ENCODE measurements at regions not wholly inside any gene's neighbourhood (a gene's known extent, or its start where the extent isn't known, plus 50 kb on each side); places are given as distances from the start of the nearest gene placed in this dataset.
"Not testable (repeated sequence)": the region's sequence is repeated elsewhere in the genome, so short reads cannot be mapped to it uniquely, and the experiment has no call there.

DNA sequence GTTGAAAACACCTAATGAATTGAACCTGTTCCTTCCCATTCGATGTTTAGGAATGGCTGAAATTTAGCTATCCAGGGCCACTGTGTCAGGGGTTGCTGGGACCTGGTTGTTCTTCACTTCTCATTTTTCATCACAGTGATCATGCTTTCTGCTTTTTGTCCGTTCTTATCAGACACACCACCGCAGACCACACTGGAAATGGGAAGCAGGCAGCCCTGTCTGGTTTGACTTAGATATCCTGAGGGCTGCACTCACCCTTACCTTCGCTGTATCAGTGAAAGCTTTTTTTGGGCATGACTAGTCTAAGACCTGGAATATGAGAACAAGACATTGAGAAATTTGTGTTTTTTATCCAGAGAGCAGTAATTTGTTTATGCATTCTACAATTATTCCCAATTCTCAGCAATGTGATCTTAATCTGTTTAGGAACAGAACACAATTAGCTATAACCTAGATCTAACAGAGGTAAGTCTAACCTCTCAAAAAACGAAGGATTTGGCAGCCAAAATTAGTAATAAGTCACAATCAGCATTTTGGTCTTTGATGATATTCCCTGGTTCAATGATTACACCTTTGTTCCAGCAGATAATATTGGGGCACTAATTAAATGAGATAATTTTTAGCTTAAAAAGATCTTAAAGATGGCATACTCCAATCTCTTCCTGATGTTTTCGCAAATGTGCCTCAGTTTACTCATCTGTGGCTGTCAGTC is 126.0 kb upstream of the GOT2 start:
- DNase-seq (ENCODE audit: low spot score), result no peak
- 73% methylated on average over 6 of the region's 6 CpGs for WGBS
- H3K9ac ChIP-seq (ENCODE audit: low read depth in 1 of 2, low read length in 2 of 2), result no peak overlapping the region
- no peak overlapping the region for H3K27ac ChIP-seq (ENCODE audit: low read depth in 1 of 2, low read length in 2 of 2)
- no peaks in the 10 kb centered on the region for H3K27me3 ChIP-seq (ENCODE audit: control insufficient read depth in 4 of 4, insufficient read depth in 4 of 4, low read length in 3 of 4)
- H3K36me3 ChIP-seq (ENCODE audit: control insufficient read depth in 4 of 4, insufficient read depth in 3 of 4, low read depth in 1 of 4, low read length in 3 of 4), result no peaks in the 10 kb centered on the region
- H3K9me3 ChIP-seq (ENCODE audit: control insufficient read depth in 4 of 4, low read length in 3 of 4), result no peaks in the 10 kb centered on the region
- H3K4me1 ChIP-seq (ENCODE audit: control insufficient read depth in 4 of 4, insufficient read depth in 4 of 4, low read length in 3 of 4), result no peaks in the 10 kb centered on the region
- no peak for TF ChIP-seq FOXA1 (IDR thresholded peaks at IDR 0.05)
- TF ChIP-seq, protein P1, sequence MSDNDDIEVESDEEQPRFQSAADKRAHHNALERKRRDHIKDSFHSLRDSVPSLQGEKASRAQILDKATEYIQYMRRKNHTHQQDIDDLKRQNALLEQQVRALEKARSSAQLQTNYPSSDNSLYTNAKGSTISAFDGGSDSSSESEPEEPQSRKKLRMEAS (IDR thresholded peaks at IDR 0.05), result no peak
- no peak for TF ChIP-seq SP1 (IDR thresholded peaks at IDR 0.05)
- no peak for TF ChIP-seq NR2F2 (IDR thresholded peaks at IDR 0.05)
- H3K4me3 ChIP-seq (ENCODE audit: low read depth in 1 of 3, low read length in 3 of 3), result no peak overlapping the region

DNA sequence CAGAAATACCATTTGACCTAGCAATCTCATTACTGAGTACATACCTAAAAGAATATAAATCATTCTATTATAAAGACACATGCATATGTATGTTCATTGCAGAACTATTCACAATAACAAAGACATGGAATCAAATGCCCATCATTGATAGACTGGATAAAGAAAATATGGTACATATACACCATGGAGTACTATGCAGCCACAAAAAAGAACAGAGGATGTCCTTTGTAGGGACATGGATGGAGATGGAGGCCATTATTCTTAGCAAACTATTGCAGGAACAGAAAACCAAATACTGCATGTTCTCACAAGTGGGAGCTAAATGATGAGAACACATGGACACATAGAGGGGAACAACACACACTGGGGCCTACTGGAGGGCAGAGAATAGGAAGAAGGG is 124.5 kb upstream of the GOT2 start:
- not testable (repeated sequence) for H3K36me3 ChIP-seq (ENCODE audit: control insufficient read depth in 4 of 4, insufficient read depth in 3 of 4, low read depth in 1 of 4, low read length in 3 of 4); H3K27ac ChIP-seq (ENCODE audit: low read depth in 1 of 2, low read length in 2 of 2); DNase-seq (ENCODE audit: low spot score); H3K4me3 ChIP-seq (ENCODE audit: low read depth in 1 of 3, low read length in 3 of 3); H3K9ac ChIP-seq (ENCODE audit: low read depth in 1 of 2, low read length in 2 of 2); H3K9me3 ChIP-seq (ENCODE audit: control insufficient read depth in 4 of 4, low read length in 3 of 4); H3K27me3 ChIP-seq (ENCODE audit: control insufficient read depth in 4 of 4, insufficient read depth in 4 of 4, low read length in 3 of 4); H3K4me1 ChIP-seq (ENCODE audit: control insufficient read depth in 4 of 4, insufficient read depth in 4 of 4, low read length in 3 of 4)

DNA sequence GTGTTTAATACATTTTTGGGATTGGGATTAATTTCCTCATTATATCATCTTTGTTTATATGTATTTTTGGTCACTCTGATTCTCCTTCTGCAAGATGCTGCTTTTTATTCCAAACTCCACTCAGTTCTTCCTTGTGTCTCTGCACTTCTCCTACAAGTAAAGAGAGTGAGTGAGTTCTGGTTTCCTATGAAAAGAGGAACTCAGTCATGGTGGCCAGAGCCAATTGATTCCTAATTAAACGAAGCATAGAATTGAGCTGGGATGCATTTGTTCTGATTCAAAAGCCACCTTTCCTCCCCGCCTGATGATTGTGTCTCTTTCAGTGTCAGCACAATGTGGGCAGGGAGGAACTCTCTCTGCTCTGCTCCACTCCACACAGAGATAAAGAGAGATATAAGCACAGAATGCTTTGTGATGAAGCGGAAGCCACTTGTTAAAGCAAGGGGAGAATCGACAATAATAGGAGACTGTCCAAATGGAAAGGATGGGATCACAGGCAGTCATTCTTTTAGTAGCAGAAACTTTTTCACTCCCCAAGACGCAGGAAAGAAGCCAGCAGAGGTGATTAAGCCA is 121.3 kb upstream of the GOT2 start:
- H3K4me3 ChIP-seq (ENCODE audit: low read depth in 1 of 3, low read length in 3 of 3), result no peak overlapping the region
- no peak for TF ChIP-seq RAD21 (IDR thresholded peaks at IDR 0.05)
- TF ChIP-seq, protein P2, sequence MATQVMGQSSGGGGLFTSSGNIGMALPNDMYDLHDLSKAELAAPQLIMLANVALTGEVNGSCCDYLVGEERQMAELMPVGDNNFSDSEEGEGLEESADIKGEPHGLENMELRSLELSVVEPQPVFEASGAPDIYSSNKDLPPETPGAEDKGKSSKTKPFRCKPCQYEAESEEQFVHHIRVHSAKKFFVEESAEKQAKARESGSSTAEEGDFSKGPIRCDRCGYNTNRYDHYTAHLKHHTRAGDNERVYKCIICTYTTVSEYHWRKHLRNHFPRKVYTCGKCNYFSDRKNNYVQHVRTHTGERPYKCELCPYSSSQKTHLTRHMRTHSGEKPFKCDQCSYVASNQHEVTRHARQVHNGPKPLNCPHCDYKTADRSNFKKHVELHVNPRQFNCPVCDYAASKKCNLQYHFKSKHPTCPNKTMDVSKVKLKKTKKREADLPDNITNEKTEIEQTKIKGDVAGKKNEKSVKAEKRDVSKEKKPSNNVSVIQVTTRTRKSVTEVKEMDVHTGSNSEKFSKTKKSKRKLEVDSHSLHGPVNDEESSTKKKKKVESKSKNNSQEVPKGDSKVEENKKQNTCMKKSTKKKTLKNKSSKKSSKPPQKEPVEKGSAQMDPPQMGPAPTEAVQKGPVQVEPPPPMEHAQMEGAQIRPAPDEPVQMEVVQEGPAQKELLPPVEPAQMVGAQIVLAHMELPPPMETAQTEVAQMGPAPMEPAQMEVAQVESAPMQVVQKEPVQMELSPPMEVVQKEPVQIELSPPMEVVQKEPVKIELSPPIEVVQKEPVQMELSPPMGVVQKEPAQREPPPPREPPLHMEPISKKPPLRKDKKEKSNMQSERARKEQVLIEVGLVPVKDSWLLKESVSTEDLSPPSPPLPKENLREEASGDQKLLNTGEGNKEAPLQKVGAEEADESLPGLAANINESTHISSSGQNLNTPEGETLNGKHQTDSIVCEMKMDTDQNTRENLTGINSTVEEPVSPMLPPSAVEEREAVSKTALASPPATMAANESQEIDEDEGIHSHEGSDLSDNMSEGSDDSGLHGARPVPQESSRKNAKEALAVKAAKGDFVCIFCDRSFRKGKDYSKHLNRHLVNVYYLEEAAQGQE (IDR thresholded peaks at IDR 0.05), result no peak
- no peak for TF ChIP-seq FOXA2 (IDR thresholded peaks at IDR 0.05)
- no peak for TF ChIP-seq YY1 (IDR thresholded peaks at IDR 0.05)
- no peak for TF ChIP-seq HNF4A (conservative IDR thresholded peaks at IDR 0.05)
- TF ChIP-seq, protein P3, sequence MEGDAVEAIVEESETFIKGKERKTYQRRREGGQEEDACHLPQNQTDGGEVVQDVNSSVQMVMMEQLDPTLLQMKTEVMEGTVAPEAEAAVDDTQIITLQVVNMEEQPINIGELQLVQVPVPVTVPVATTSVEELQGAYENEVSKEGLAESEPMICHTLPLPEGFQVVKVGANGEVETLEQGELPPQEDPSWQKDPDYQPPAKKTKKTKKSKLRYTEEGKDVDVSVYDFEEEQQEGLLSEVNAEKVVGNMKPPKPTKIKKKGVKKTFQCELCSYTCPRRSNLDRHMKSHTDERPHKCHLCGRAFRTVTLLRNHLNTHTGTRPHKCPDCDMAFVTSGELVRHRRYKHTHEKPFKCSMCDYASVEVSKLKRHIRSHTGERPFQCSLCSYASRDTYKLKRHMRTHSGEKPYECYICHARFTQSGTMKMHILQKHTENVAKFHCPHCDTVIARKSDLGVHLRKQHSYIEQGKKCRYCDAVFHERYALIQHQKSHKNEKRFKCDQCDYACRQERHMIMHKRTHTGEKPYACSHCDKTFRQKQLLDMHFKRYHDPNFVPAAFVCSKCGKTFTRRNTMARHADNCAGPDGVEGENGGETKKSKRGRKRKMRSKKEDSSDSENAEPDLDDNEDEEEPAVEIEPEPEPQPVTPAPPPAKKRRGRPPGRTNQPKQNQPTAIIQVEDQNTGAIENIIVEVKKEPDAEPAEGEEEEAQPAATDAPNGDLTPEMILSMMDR (IDR thresholded peaks at IDR 0.05; ENCODE audit: low read depth, low read length, missing input control), result no peak
- WGBS, result 82% methylated on average over 5 of the region's 5 CpGs
- no peaks in the 10 kb centered on the region for H3K36me3 ChIP-seq (ENCODE audit: control insufficient read depth in 4 of 4, insufficient read depth in 3 of 4, low read depth in 1 of 4, low read length in 3 of 4)
- no peaks in the 10 kb centered on the region for H3K9me3 ChIP-seq (ENCODE audit: control insufficient read depth in 4 of 4, low read length in 3 of 4)
- DNase-seq (ENCODE audit: low spot score), result no peak
- no peaks in the 10 kb centered on the region for H3K27me3 ChIP-seq (ENCODE audit: control insufficient read depth in 4 of 4, insufficient read depth in 4 of 4, low read length in 3 of 4)
- no peaks in the 10 kb centered on the region for H3K4me1 ChIP-seq (ENCODE audit: control insufficient read depth in 4 of 4, insufficient read depth in 4 of 4, low read length in 3 of 4)
- H3K27ac ChIP-seq (ENCODE audit: low read depth in 1 of 2, low read length in 2 of 2), result no peak overlapping the region
- no peak overlapping the region for H3K9ac ChIP-seq (ENCODE audit: low read depth in 1 of 2, low read length in 2 of 2)

All from liver (tissue), 8 donors.